ENCODE measurements at regions not wholly inside any gene's neighbourhood (a gene's known extent, or its start where the extent isn't known, plus 50 kb on each side); places are given as distances from the start of the nearest gene placed in this dataset.

- TF ChIP-seq CTCF (IDR thresholded peaks at IDR 0.05; ENCODE audit: poor library complexity, severe bottlenecking), result no peak
- no peak for TF ChIP-seq TAF1 (IDR thresholded peaks at IDR 0.05; ENCODE audit: low read depth)
- TF ChIP-seq REST (IDR thresholded peaks at IDR 0.05; ENCODE audit: borderline replicate concordance), result no peak
These were observed 292.6 kb upstream of the MGMT start for GRCh38 chr10:129174232-129175014.
